K562 (cell line): ENCODE measurements at regions not wholly inside any gene's neighbourhood (a gene's known extent, or its start where the extent isn't known, plus 50 kb on each side); places are given as distances from the start of the nearest gene placed in this dataset.

Source experiments
- ATAC-seq: fragments of 200-7000 bp; cut with Tn5 transposase; 3 replicates; pipeline ENCODE4 v1.9.1; 2020; ENCODE audit warnings: moderate library complexity
- BruUV-seq: library from RNA; stranded (reverse); fragments of 400-500 nt; replicated peaks from 2 replicates; lab custom pipeline; 2021; lab: Mats Ljungman, UMichigan
- CTCF ChIA-PET: fragments of 300-600 bp; formaldehyde crosslinking; extraction: SDS; loops from one replicate; lab custom pipeline; 2021; ENCODE audit warnings: low intra/inter-chr PET ratio; lab: Yijun Ruan, JAX
- POLR2A ChIA-PET: fragments of 300-600, 350-650 bp; sonication (Branson Sonifier 250); formaldehyde crosslinking; extraction: SDS; loops from one replicate; lab custom pipeline; 2021; ENCODE audit warnings: antibody characterized with exemption, inconsistent platforms; lab: Yijun Ruan, JAX
- DNase-seq, 4 experiments: peaks; one replicate each; pipeline versions ENCODE4 v3.0.0 to v3.0.0-alpha.2; 2011 to 2018; ENCODE audit warnings: low spot score in 3 of 4, mixed read lengths in 3 of 4; ENCODE audit errors: extremely low read depth in 1 of 4
- FAIRE-seq: peaks from 2 replicates; lab custom pipeline; 2011; peaks lifted over from hg19 to GRCh38; lab: Jason Lieb, UNC
- H2AFZ ChIP-seq: 2 replicates; pipeline ENCODE4 v1.6.0; 2011; ENCODE audit warnings: low read depth, low read length, control low read depth, inconsistent platforms
- H3K27ac ChIP-seq: fragments of 200-600 bp; 3 replicates; pipeline ENCODE4 v1.8.0; 2011; ENCODE audit warnings: low read depth, mild to moderate bottlenecking, control low read depth, inconsistent platforms, low read length, moderate library complexity, mixed read lengths; ENCODE audit errors: extremely low read depth
- H3K27me3 ChIP-seq, 2 experiments: fragments of 300-600 bp in 1 of 2; 2 replicates in 1 of 2; 3 replicates in 1 of 2; pipeline versions ENCODE4 v1.6.0 to v1.8.0; 2011; ENCODE audit warnings: inconsistent platforms in 2 of 2, low read length in 2 of 2, mild to moderate bottlenecking in 1 of 2, mixed read lengths in 1 of 2, moderate library complexity in 1 of 2; ENCODE audit not compliant: control insufficient read depth in 2 of 2, insufficient read depth in 2 of 2
- H3K36me3 ChIP-seq: fragments of 300-600 bp; 3 replicates; pipeline ENCODE4 v1.8.0; 2011; ENCODE audit warnings: mild to moderate bottlenecking, low read length, inconsistent platforms; ENCODE audit not compliant: control insufficient read depth, insufficient read depth
- H3K4me1 ChIP-seq, 2 experiments: fragments of 200-600 bp in 1 of 2; replicated peaks in 1 of 2; 2 replicates in 1 of 2; 3 replicates in 1 of 2; pipeline versions ENCODE4 v1.5.1 to v1.8.0; 2011; ENCODE audit warnings: inconsistent platforms in 2 of 2, low read length in 2 of 2, mild to moderate bottlenecking in 1 of 2, mixed read lengths in 1 of 2, moderate library complexity in 1 of 2; ENCODE audit not compliant: control insufficient read depth in 2 of 2, insufficient read depth in 2 of 2
- H3K4me2 ChIP-seq: 2 replicates; pipeline ENCODE4 v1.6.1; 2011; ENCODE audit warnings: low read length, control low read depth, inconsistent platforms, mixed read lengths; ENCODE audit not compliant: insufficient read depth
- H3K4me3 ChIP-seq: fragments of 200-600 bp; sonication (generic), shearing (Covaris generic); 2 replicates; pipeline ENCODE4 v1.5.1; 2016; ENCODE audit warnings: control low read depth, inconsistent platforms
- H3K79me2 ChIP-seq: fragments of 200-600 bp; 3 replicates; pipeline ENCODE4 v1.8.0; 2011; ENCODE audit warnings: low read length, inconsistent platforms; ENCODE audit not compliant: control insufficient read depth, insufficient read depth
- H3K9ac ChIP-seq, 2 experiments: 2 replicates each; pipeline versions ENCODE4 v1.6.0 to v1.6.1; 2011; ENCODE audit warnings: low read depth in 2 of 2, low read length in 2 of 2, control low read depth in 1 of 2, inconsistent platforms in 1 of 2, mild to moderate bottlenecking in 1 of 2, mixed read lengths in 1 of 2; ENCODE audit not compliant: insufficient read depth in 1 of 2
- H3K9me1 ChIP-seq: one replicate; pipeline ENCODE4 v1.6.0; 2011; ENCODE audit warnings: inconsistent platforms, mild to moderate bottlenecking, low read length, moderate library complexity; ENCODE audit not compliant: control insufficient read depth, insufficient read depth
- H3K9me3 ChIP-seq: replicated peaks from 2 replicates; pipeline ENCODE4 v1.5.1; 2011; ENCODE audit warnings: low read depth, low read length, inconsistent platforms; ENCODE audit not compliant: control insufficient read depth, insufficient read depth
- H4K20me1 ChIP-seq: replicated peaks from 2 replicates; pipeline ENCODE4 v1.6.1; 2011; ENCODE audit warnings: low read length, inconsistent platforms, mixed read lengths; ENCODE audit not compliant: control insufficient read depth, insufficient read depth
- BRD9 ChIP-seq: fragments of 450-650 bp; IDR thresholded peaks from 2 replicates; pipeline ENCODE4 v1.6.1; 2018; ENCODE audit warnings: low read depth; ENCODE audit not compliant: partially characterized antibody
- CHD1 ChIP-seq: fragments of 200-600 bp; sonication (generic); IDR thresholded peaks from one replicate; pipeline ENCODE4 v1.6.1; 2012; ENCODE audit warnings: mild to moderate bottlenecking, moderate library complexity, low read length, inconsistent platforms
- HDAC2 ChIP-seq: fragments of 450-650 bp; IDR thresholded peaks from 2 replicates; pipeline ENCODE4 v1.6.1; 2016; ENCODE audit warnings: mild to moderate bottlenecking
- JUN ChIP-seq, 2 experiments: sonication (generic) in 1 of 2; formaldehyde crosslinking in 1 of 2; IDR thresholded peaks; 2 replicates each; pipeline versions ENCODE4 v1.6.1 to v1.8.0; 2012 to 2022; ENCODE audit warnings: borderline replicate concordance in 2 of 2, mild to moderate bottlenecking in 2 of 2, improper control_type of control experiment in 1 of 2, low read depth in 1 of 2, low read length in 1 of 2, missing genetic modification reagents in 1 of 2
- KLF16 ChIP-seq: IDR thresholded peaks from 2 replicates; pipeline ENCODE4 v1.6.1; 2016; ENCODE audit warnings: antibody characterized with exemption
- MCM5 ChIP-seq: fragments of 450-650 bp; IDR thresholded peaks from 2 replicates; pipeline ENCODE4 v1.6.1; 2016; ENCODE audit warnings: low read depth
- POLR2A ChIP-seq: fragments of 450-650 bp; conservative IDR thresholded peaks from 2 replicates; pipeline ENCODE4 v1.6.1; 2016
- POLR2B ChIP-seq: fragments of 450-650 bp; IDR thresholded peaks from 2 replicates; pipeline ENCODE4 v1.6.1; 2018; ENCODE audit warnings: low read depth; ENCODE audit not compliant: partially characterized antibody
- RFX5 ChIP-seq: IDR thresholded peaks from 2 replicates; pipeline ENCODE4 v1.6.1; 2011; ENCODE audit warnings: low read depth, mild to moderate bottlenecking, improper control_type of control experiment, low read length
- SIX5 ChIP-seq, 2 experiments: IDR thresholded peaks; 2 replicates each; pipeline ENCODE4 v1.6.1; 2011; ENCODE audit warnings: low read length in 2 of 2, borderline replicate concordance in 1 of 2, low read depth in 1 of 2, mild to moderate bottlenecking in 1 of 2, moderate library complexity in 1 of 2; ENCODE audit not compliant: insufficient read depth in 1 of 2
- ZNF354B ChIP-seq: fragments of 250-450 bp; sonication (Bioruptor Pico); IDR thresholded peaks from 2 replicates; pipeline ENCODE4 v1.4.0; 2020
- ZNF707 ChIP-seq: fragments of 250-450 bp; sonication (Bioruptor Pico); conservative IDR thresholded peaks from 2 replicates; pipeline ENCODE4 v1.8.0; 2022; ENCODE audit warnings: inconsistent platforms, mild to moderate bottlenecking, moderate library complexity
- WGBS: fragments of 100-300 bp; shearing (Covaris generic); methylation state at CpG from one replicate; pipeline ENCODE4 v1.1.6; 2016; ENCODE audit warnings: low coverage, mixed read lengths; ENCODE audit not compliant: insufficient coverage; ENCODE audit errors: missing lambda C conversion rate; 5-methylcytosine and 5-hydroxymethylcytosine counted together
- in situ Hi-C: fragments of 300-500 bp; cut with MboI; formaldehyde crosslinking; loops from 4 replicates; pipeline ENCODE4 v1.15.0; 2018; ENCODE audit warnings: inconsistent platforms, mixed read lengths
- intact Hi-C: fragments of 100-400 bp; cut with micrococcal nuclease; formaldehyde crosslinking; loops from 2 replicates; pipeline ENCODE4 v1.14.2; 2022
- TF ChIP-seq, protein P1 (sequence below): sonication (generic); formaldehyde crosslinking; IDR thresholded peaks from 2 replicates; pipeline ENCODE4 v1.8.0; 2022; ENCODE audit warnings: mild to moderate bottlenecking, missing genetic modification reagents
- TF ChIP-seq, protein P2 (sequence below): sonication (generic); formaldehyde crosslinking; IDR thresholded peaks from 2 replicates; pipeline ENCODE4 v1.8.1; 2023; ENCODE audit warnings: mild to moderate bottlenecking, missing genetic modification reagents
- TF ChIP-seq, protein P3 (sequence below): fragments of 450-650 bp; IDR thresholded peaks from 2 replicates; pipeline ENCODE4 v1.6.1; 2018; ENCODE audit not compliant: partially characterized antibody
- TF ChIP-seq, protein P4 (sequence below): fragments of 200-800 bp; sonication (Bioruptor generic); IDR thresholded peaks from 2 replicates; pipeline ENCODE4 v1.6.1; 2017; ENCODE audit warnings: missing genetic modification characterization, missing compliant biosample characterization

DNA sequence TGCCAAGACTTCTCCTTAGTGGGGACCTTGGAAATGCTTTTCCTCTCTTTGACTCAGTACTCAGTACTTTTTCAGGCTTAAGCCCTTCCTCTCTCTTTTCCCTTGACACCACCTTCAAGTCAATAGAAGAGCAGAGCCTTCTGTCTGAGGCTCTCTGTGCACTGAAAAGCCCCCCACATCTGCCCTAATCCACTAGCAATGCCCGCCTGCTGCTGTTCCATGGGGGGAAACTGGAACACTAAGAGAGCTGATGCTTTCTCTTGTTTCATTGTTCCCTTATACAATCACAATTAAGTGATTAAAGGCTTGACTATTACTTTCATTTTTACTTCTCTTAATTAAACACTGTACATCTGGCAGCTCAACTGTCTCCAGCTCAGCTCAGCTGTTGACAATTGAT, 254.5 kb downstream of the SLITRK6 start:
- no TSS peak for BruUV-seq
- Histone ChIP-seq H3K4me2 (no peak overlapping the region), H3K4me3 (no peak overlapping the region), H3K9me1 (no peaks in the 10 kb centered on the region), H3K36me3 (no peaks in the 10 kb centered on the region), H3K9me3 (no peaks in the 10 kb centered on the region), H3K9ac (no peak overlapping the region), H3K27me3 (no peaks in the 10 kb centered on the region), H2AFZ (no peak overlapping the region), H3K4me1 (no peaks in the 10 kb centered on the region), H4K20me1 (no peaks in the 10 kb centered on the region), H3K79me2 (no peaks in the 10 kb centered on the region), H3K27ac (no peak overlapping the region)
- FAIRE-seq (no peak), ATAC-seq (no peak), DNase-seq (no peak)
- 0% methylated on average over 1 of the region's 1 CpG for WGBS
- CTCF ChIA-PET, result no interaction called here
- POLR2A ChIA-PET, result no interaction called here
- in situ Hi-C loops (no loop called here), intact Hi-C loops (no loop called here)
- no peak for TF ChIP-seq RFX5
- TF ChIP-seq, protein P1, sequence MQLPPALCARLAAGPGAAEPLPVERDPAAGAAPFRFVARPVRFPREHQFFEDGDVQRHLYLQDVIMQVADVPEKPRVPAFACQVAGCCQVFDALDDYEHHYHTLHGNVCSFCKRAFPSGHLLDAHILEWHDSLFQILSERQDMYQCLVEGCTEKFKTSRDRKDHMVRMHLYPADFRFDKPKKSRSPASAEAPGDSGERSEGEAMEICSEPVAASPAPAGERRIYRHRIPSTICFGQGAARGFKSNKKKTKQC (CRISPR knock-in tag), result no peak
- no peak for TF ChIP-seq ZNF354B (CRISPR knock-in tag)
- TF ChIP-seq, protein P2, sequence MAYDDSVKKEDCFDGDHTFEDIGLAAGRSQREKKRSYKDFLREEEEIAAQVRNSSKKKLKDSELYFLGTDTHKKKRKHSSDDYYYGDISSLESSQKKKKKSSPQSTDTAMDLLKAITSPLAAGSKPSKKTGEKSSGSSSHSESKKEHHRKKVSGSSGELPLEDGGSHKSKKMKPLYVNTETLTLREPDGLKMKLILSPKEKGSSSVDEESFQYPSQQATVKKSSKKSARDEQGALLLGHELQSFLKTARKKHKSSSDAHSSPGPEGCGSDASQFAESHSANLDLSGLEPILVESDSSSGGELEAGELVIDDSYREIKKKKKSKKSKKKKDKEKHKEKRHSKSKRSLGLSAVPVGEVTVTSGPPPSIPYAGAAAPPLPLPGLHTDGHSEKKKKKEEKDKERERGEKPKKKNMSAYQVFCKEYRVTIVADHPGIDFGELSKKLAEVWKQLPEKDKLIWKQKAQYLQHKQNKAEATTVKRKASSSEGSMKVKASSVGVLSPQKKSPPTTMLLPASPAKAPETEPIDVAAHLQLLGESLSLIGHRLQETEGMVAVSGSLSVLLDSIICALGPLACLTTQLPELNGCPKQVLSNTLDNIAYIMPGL, result no peak
- TF ChIP-seq POLR2A, result no peak
- TF ChIP-seq ZNF707 (CRISPR knock-in tag), result no peak
- no peak for TF ChIP-seq POLR2B
- no peak for TF ChIP-seq KLF16
- TF ChIP-seq MCM5, result no peak
- TF ChIP-seq CHD1, result no peak
- TF ChIP-seq JUN (IDR thresholded peaks at IDR 0.05; ENCODE audit: borderline replicate concordance, low read depth, low read length), result no peak
- TF ChIP-seq JUN (CRISPR knock-in tag; IDR thresholded peaks at IDR 0.05; ENCODE audit: borderline replicate concordance), result no peak
- TF ChIP-seq, protein P3, sequence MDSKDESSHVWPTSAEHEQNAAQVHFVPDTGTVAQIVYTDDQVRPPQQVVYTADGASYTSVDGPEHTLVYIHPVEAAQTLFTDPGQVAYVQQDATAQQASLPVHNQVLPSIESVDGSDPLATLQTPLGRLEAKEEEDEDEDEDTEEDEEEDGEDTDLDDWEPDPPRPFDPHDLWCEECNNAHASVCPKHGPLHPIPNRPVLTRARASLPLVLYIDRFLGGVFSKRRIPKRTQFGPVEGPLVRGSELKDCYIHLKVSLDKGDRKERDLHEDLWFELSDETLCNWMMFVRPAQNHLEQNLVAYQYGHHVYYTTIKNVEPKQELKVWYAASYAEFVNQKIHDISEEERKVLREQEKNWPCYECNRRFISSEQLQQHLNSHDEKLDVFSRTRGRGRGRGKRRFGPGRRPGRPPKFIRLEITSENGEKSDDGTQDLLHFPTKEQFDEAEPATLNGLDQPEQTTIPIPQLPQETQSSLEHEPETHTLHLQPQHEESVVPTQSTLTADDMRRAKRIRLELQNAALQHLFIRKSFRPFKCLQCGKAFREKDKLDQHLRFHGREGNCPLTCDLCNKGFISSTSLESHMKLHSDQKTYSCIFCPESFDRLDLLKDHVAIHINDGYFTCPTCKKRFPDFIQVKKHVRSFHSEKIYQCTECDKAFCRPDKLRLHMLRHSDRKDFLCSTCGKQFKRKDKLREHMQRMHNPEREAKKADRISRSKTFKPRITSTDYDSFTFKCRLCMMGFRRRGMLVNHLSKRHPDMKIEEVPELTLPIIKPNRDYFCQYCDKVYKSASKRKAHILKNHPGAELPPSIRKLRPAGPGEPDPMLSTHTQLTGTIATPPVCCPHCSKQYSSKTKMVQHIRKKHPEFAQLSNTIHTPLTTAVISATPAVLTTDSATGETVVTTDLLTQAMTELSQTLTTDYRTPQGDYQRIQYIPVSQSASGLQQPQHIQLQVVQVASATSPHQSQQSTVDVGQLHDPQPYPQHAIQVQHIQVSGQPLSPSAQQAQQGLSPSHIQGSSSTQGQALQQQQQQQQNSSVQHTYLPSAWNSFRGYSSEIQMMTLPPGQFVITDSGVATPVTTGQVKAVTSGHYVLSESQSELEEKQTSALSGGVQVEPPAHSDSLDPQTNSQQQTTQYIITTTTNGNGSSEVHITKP, result no peak
- TF ChIP-seq, protein P4, sequence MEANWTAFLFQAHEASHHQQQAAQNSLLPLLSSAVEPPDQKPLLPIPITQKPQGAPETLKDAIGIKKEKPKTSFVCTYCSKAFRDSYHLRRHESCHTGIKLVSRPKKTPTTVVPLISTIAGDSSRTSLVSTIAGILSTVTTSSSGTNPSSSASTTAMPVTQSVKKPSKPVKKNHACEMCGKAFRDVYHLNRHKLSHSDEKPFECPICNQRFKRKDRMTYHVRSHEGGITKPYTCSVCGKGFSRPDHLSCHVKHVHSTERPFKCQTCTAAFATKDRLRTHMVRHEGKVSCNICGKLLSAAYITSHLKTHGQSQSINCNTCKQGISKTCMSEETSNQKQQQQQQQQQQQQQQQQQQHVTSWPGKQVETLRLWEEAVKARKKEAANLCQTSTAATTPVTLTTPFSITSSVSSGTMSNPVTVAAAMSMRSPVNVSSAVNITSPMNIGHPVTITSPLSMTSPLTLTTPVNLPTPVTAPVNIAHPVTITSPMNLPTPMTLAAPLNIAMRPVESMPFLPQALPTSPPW (CRISPR knock-in tag), result no peak
- no peak for TF ChIP-seq SIX5 (IDR thresholded peaks at IDR 0.05; ENCODE audit: borderline replicate concordance in 1 of 2, insufficient read depth in 1 of 2, low read depth in 1 of 2, low read length in 2 of 2)
- TF ChIP-seq BRD9, result no peak
- TF ChIP-seq HDAC2, result no peak
